ENCODE measurements at regions not wholly inside any gene's neighbourhood (a gene's known extent, or its start where the extent isn't known, plus 50 kb on each side); places are given as distances from the start of the nearest gene placed in this dataset.

GRCh38 chr11:112477581-112478317 lies 217.1 kb upstream of the PLET1 start:
- Histone ChIP-seq H2BK5ac (ENCODE audit: low read length) (no peak overlapping the region), H2AK5ac (ENCODE audit: low read length) (no peak overlapping the region), H3K4me3 (ENCODE audit: low read length) (no peak overlapping the region), H3K56ac (ENCODE audit: low read length) (no peak overlapping the region), H3K18ac (ENCODE audit: low read length) (no peak overlapping the region), H4K5ac (ENCODE audit: low read length) (no peak overlapping the region), H3K79me1 (ENCODE audit: low read length) (no peaks in the 10 kb centered on the region), H4K8ac (ENCODE audit: low read depth, low read length) (no peak overlapping the region), H3K23ac (ENCODE audit: low read length) (no peak overlapping the region), H2BK120ac (ENCODE audit: low read depth, low read length) (no peak overlapping the region), H3K4me1 (ENCODE audit: control insufficient read depth, low read depth, low read length) (no peaks in the 10 kb centered on the region), H3K4me2 (ENCODE audit: low read length) (no peak overlapping the region), H3K27me3 (ENCODE audit: insufficient read depth, low read length, poor library complexity) (peaks cover 8% of the 10 kb centered on the region), H3K4ac (ENCODE audit: low read depth, low read length) (no peak overlapping the region), H3K36me3 (ENCODE audit: control insufficient read depth, insufficient read depth, low read length) (no peaks in the 10 kb centered on the region), H3K27ac (ENCODE audit: low read depth, low read length) (no peak overlapping the region), H3K79me2 (ENCODE audit: control insufficient read depth, insufficient read depth, low read length) (no peaks in the 10 kb centered on the region), H2BK15ac (replicated peaks; ENCODE audit: low read depth) (no peak overlapping the region), H3K9ac (ENCODE audit: low read length) (no peak overlapping the region)
- no CpG with 5 or more reads among the region's 6 CpGs for WGBS (ENCODE audit: extremely low coverage, insufficient coverage, low lambda C conversion rate)
- peak; percentile 8 for DNase-seq

GRCh38 chr11:112478806-112479205 lies 218.1 kb upstream of the PLET1 start:
- no peak overlapping the region for H2BK15ac ChIP-seq (replicated peaks; ENCODE audit: low read depth)
- WGBS (ENCODE audit: extremely low coverage, insufficient coverage, low lambda C conversion rate): no CpG with 5 or more reads among the region's 4 CpGs
- no peaks in the 10 kb centered on the region for H3K79me2 ChIP-seq (ENCODE audit: control insufficient read depth, insufficient read depth, low read length)
- H3K4me3 ChIP-seq (ENCODE audit: low read length): no peak overlapping the region
- H2BK5ac ChIP-seq (ENCODE audit: low read length): no peak overlapping the region
- no peaks in the 10 kb centered on the region for H3K36me3 ChIP-seq (ENCODE audit: control insufficient read depth, insufficient read depth, low read length)
- H3K23ac ChIP-seq (ENCODE audit: low read length): no peak overlapping the region
- H3K79me1 ChIP-seq (ENCODE audit: low read length): no peaks in the 10 kb centered on the region
- H2BK120ac ChIP-seq (ENCODE audit: low read depth, low read length): no peak overlapping the region
- H2AK5ac ChIP-seq (ENCODE audit: low read length): no peak overlapping the region
- H3K27ac ChIP-seq (ENCODE audit: low read depth, low read length): no peak overlapping the region
- H3K9ac ChIP-seq (ENCODE audit: low read length): no peak overlapping the region
- H3K56ac ChIP-seq (ENCODE audit: low read length): no peak overlapping the region
- no peak overlapping the region for H4K8ac ChIP-seq (ENCODE audit: low read depth, low read length)
- H3K4ac ChIP-seq (ENCODE audit: low read depth, low read length): no peak overlapping the region
- H3K4me2 ChIP-seq (ENCODE audit: low read length): no peak overlapping the region
- H3K4me1 ChIP-seq (ENCODE audit: control insufficient read depth, low read depth, low read length): no peaks in the 10 kb centered on the region
- DNase-seq: no peak
- no peak overlapping the region for H3K18ac ChIP-seq (ENCODE audit: low read length)
- H3K27me3 ChIP-seq (ENCODE audit: insufficient read depth, low read length, poor library complexity): peaks cover 6% of the 10 kb centered on the region
- H4K5ac ChIP-seq (ENCODE audit: low read length): no peak overlapping the region

- H3K56ac ChIP-seq (ENCODE audit: low read length): no peak overlapping the region
- H3K36me3 ChIP-seq (ENCODE audit: control insufficient read depth, insufficient read depth, low read length): no peaks in the 10 kb centered on the region
- no CpG with 5 or more reads among the region's 1 CpG for WGBS (ENCODE audit: extremely low coverage, insufficient coverage, low lambda C conversion rate)
- H3K79me1 ChIP-seq (ENCODE audit: low read length): no peaks in the 10 kb centered on the region
- no peak overlapping the region for H3K4ac ChIP-seq (ENCODE audit: low read depth, low read length)
- no peak overlapping the region for H3K27ac ChIP-seq (ENCODE audit: low read depth, low read length)
- no peak overlapping the region for H2BK15ac ChIP-seq (replicated peaks; ENCODE audit: low read depth)
- no peak overlapping the region for H4K8ac ChIP-seq (ENCODE audit: low read depth, low read length)
- H3K23ac ChIP-seq (ENCODE audit: low read length): no peak overlapping the region
- no peak overlapping the region for H2BK5ac ChIP-seq (ENCODE audit: low read length)
- H3K9ac ChIP-seq (ENCODE audit: low read length): no peak overlapping the region
- no peaks in the 10 kb centered on the region for H3K4me1 ChIP-seq (ENCODE audit: control insufficient read depth, low read depth, low read length)
- H3K4me3 ChIP-seq (ENCODE audit: low read length): no peak overlapping the region
- H2AK5ac ChIP-seq (ENCODE audit: low read length): no peak overlapping the region
- H3K27me3 ChIP-seq (ENCODE audit: insufficient read depth, low read length, poor library complexity): peaks cover 2% of the 10 kb centered on the region
- H3K18ac ChIP-seq (ENCODE audit: low read length): no peak overlapping the region
- H3K4me2 ChIP-seq (ENCODE audit: low read length): no peak overlapping the region
- H3K79me2 ChIP-seq (ENCODE audit: control insufficient read depth, insufficient read depth, low read length): no peaks in the 10 kb centered on the region
- H2BK120ac ChIP-seq (ENCODE audit: low read depth, low read length): no peak overlapping the region
- no peak overlapping the region for H4K5ac ChIP-seq (ENCODE audit: low read length)
- DNase-seq: no peak
Observed at GRCh38 chr11:112481431-112481830, 220.8 kb upstream of the PLET1 start.

- no peak overlapping the region for H4K5ac ChIP-seq (ENCODE audit: low read length)
- H2BK15ac ChIP-seq (replicated peaks; ENCODE audit: low read depth): no peak overlapping the region
- no peaks in the 10 kb centered on the region for H3K79me2 ChIP-seq (ENCODE audit: control insufficient read depth, insufficient read depth, low read length)
- H3K4me2 ChIP-seq (ENCODE audit: low read length): no peak overlapping the region
- DNase-seq: peak; percentile 40
- no peak overlapping the region for H3K27ac ChIP-seq (ENCODE audit: low read depth, low read length)
- no peak overlapping the region for H3K9ac ChIP-seq (ENCODE audit: low read length)
- no CpG with 5 or more reads among the region's 3 CpGs for WGBS (ENCODE audit: extremely low coverage, insufficient coverage, low lambda C conversion rate)
- H3K56ac ChIP-seq (ENCODE audit: low read length): no peak overlapping the region
- no peaks in the 10 kb centered on the region for H3K4me1 ChIP-seq (ENCODE audit: control insufficient read depth, low read depth, low read length)
- H3K4me3 ChIP-seq (ENCODE audit: low read length): no peak overlapping the region
- H4K8ac ChIP-seq (ENCODE audit: low read depth, low read length): no peak overlapping the region
- H3K79me1 ChIP-seq (ENCODE audit: low read length): no peaks in the 10 kb centered on the region
- H2BK120ac ChIP-seq (ENCODE audit: low read depth, low read length): no peak overlapping the region
- peaks cover 2% of the 10 kb centered on the region for H3K27me3 ChIP-seq (ENCODE audit: insufficient read depth, low read length, poor library complexity)
- H3K23ac ChIP-seq (ENCODE audit: low read length): no peak overlapping the region
- H2BK5ac ChIP-seq (ENCODE audit: low read length): no peak overlapping the region
- H3K36me3 ChIP-seq (ENCODE audit: control insufficient read depth, insufficient read depth, low read length): no peaks in the 10 kb centered on the region
- H3K4ac ChIP-seq (ENCODE audit: low read depth, low read length): no peak overlapping the region
- H3K18ac ChIP-seq (ENCODE audit: low read length): no peak overlapping the region
- no peak overlapping the region for H2AK5ac ChIP-seq (ENCODE audit: low read length)
Observed at GRCh38 chr11:112481893-112482292, 221.2 kb upstream of the PLET1 start.

GRCh38 chr11:112485280-112485679 lies 224.6 kb upstream of the PLET1 start:
- Histone ChIP-seq H3K36me3 (ENCODE audit: control insufficient read depth, insufficient read depth, low read length) (no peaks in the 10 kb centered on the region), H3K23ac (ENCODE audit: low read length) (no peak overlapping the region), H3K27ac (ENCODE audit: low read depth, low read length) (no peak overlapping the region), H2BK5ac (ENCODE audit: low read length) (no peak overlapping the region), H3K4me1 (ENCODE audit: control insufficient read depth, low read depth, low read length) (no peaks in the 10 kb centered on the region), H2BK120ac (ENCODE audit: low read depth, low read length) (no peak overlapping the region), H3K4ac (ENCODE audit: low read depth, low read length) (no peak overlapping the region), H3K56ac (ENCODE audit: low read length) (no peak overlapping the region), H4K8ac (ENCODE audit: low read depth, low read length) (no peak overlapping the region), H3K27me3 (ENCODE audit: insufficient read depth, low read length, poor library complexity) (peaks cover 2% of the 10 kb centered on the region), H3K4me2 (ENCODE audit: low read length) (no peak overlapping the region), H3K4me3 (ENCODE audit: low read length) (no peak overlapping the region), H3K79me2 (ENCODE audit: control insufficient read depth, insufficient read depth, low read length) (no peaks in the 10 kb centered on the region), H3K79me1 (ENCODE audit: low read length) (no peaks in the 10 kb centered on the region), H3K9ac (ENCODE audit: low read length) (no peak overlapping the region), H3K18ac (ENCODE audit: low read length) (no peak overlapping the region), H2BK15ac (replicated peaks; ENCODE audit: low read depth) (no peak overlapping the region), H2AK5ac (ENCODE audit: low read length) (no peak overlapping the region), H4K5ac (ENCODE audit: low read length) (no peak overlapping the region)
- WGBS (ENCODE audit: extremely low coverage, insufficient coverage, low lambda C conversion rate): no CpG with 5 or more reads among the region's 2 CpGs
- DNase-seq: peak; percentile 37

GRCh38 chr11:112497826-112498225 lies 237.2 kb upstream of the PLET1 start:
- Histone ChIP-seq H3K4me2 (ENCODE audit: low read length) (no peak overlapping the region), H3K79me1 (ENCODE audit: low read length) (no peaks in the 10 kb centered on the region), H3K56ac (ENCODE audit: low read length) (no peak overlapping the region), H3K27me3 (ENCODE audit: insufficient read depth, low read length, poor library complexity) (no peaks in the 10 kb centered on the region), H3K27ac (ENCODE audit: low read depth, low read length) (no peak overlapping the region), H3K18ac (ENCODE audit: low read length) (no peak overlapping the region), H2AK5ac (ENCODE audit: low read length) (no peak overlapping the region), H2BK5ac (ENCODE audit: low read length) (no peak overlapping the region), H3K79me2 (ENCODE audit: control insufficient read depth, insufficient read depth, low read length) (no peaks in the 10 kb centered on the region), H3K23ac (ENCODE audit: low read length) (no peak overlapping the region), H3K36me3 (ENCODE audit: control insufficient read depth, insufficient read depth, low read length) (no peaks in the 10 kb centered on the region), H3K9ac (ENCODE audit: low read length) (no peak overlapping the region), H4K8ac (ENCODE audit: low read depth, low read length) (no peak overlapping the region), H4K5ac (ENCODE audit: low read length) (no peak overlapping the region), H2BK120ac (ENCODE audit: low read depth, low read length) (no peak overlapping the region), H2BK15ac (replicated peaks; ENCODE audit: low read depth) (no peak overlapping the region), H3K4me3 (ENCODE audit: low read length) (no peak overlapping the region), H3K4ac (ENCODE audit: low read depth, low read length) (no peak overlapping the region), H3K4me1 (ENCODE audit: control insufficient read depth, low read depth, low read length) (no peaks in the 10 kb centered on the region)
- no CpG with 5 or more reads among the region's 1 CpG for WGBS (ENCODE audit: extremely low coverage, insufficient coverage, low lambda C conversion rate)
- no peak for DNase-seq

Measured in mesendoderm (in vitro differentiated cells).